Natural killer cell treated with Interleukin-12 subunit alpha and Interleukin-12 subunit beta and Interleukin-15 and Interleukin-18, amount 100 ng/mL, for 72 hours (primary cell): ENCODE measurements at regions not wholly inside any gene's neighbourhood (a gene's known extent, or its start where the extent isn't known, plus 50 kb on each side); places are given as distances from the start of the nearest gene placed in this dataset.

ENCODE experiments used
- ATAC-seq, 2 donors: fragments of 150-1000 bp; cut with Tn5 transposase in 1 of 2; sonication (Bioruptor Pico), chemical (Tn5 transposase) in 1 of 2; 2 replicates each; pipeline ENCODE4 v1.10.0; 2021
- DNase-seq: peaks from one replicate; pipeline ENCODE4 v3.0.0; 2022; ENCODE audit warnings: low spot score
- H3K27ac Mint-ChIP-seq, 2 donors: 1 replicate in 1 of 2; 2 replicates in 1 of 2; pipeline ENCODE4 v1.8.0; 2022; ENCODE audit warnings: mixed read lengths in 2 of 2, mild to moderate bottlenecking in 1 of 2, moderate library complexity in 1 of 2
- H3K27me3 Mint-ChIP-seq, 2 donors: 1 replicate in 1 of 2; 2 replicates in 1 of 2; pipeline ENCODE4 v1.8.0; 2022; ENCODE audit warnings: mixed read lengths in 2 of 2
- H3K36me3 Mint-ChIP-seq: one replicate; pipeline ENCODE4 v1.8.0; 2022; ENCODE audit warnings: mixed read lengths
- H3K4me1 Mint-ChIP-seq, 2 donors: 1 replicate in 1 of 2; 2 replicates in 1 of 2; pipeline ENCODE4 v1.8.0; 2022; ENCODE audit warnings: low read depth in 2 of 2, mixed read lengths in 2 of 2, mild to moderate bottlenecking in 1 of 2
- H3K4me3 Mint-ChIP-seq: one replicate; pipeline ENCODE4 v1.8.0; 2022; ENCODE audit warnings: mixed read lengths
- H3K9me3 Mint-ChIP-seq: 2 replicates; pipeline ENCODE4 v1.8.0; 2022; ENCODE audit warnings: mixed read lengths

- Mint-ChIP-seq H3K27me3 (peaks cover 0 to 7% of the 10 kb centered on the region in 2 donors), H3K9me3 (no peaks in the 10 kb centered on the region), H3K4me3 (peak overlapping the region; percentile 31), H3K36me3 (no peaks in the 10 kb centered on the region), H3K4me1 (peaks cover 10 to 14% of the 10 kb centered on the region in 2 donors), H3K27ac (no peak overlapping the region)
- DNase-seq = no peak
- ATAC-seq = peak in 1 of 2 donors; percentile 56
Measured at GRCh38 chr4:104868533-104868932, 278.1 kb upstream of the TET2 start.

- no peaks in the 10 kb centered on the region for H3K9me3 Mint-ChIP-seq
- peak in 1 of 2 donors; percentile 58 for ATAC-seq
- DNase-seq = no peak
- H3K36me3 Mint-ChIP-seq = no peaks in the 10 kb centered on the region
- H3K27ac Mint-ChIP-seq = no peak overlapping the region
- peaks cover 0 to 7% of the 10 kb centered on the region in 2 donors for H3K27me3 Mint-ChIP-seq
- peak overlapping the region; percentile 31 for H3K4me3 Mint-ChIP-seq
- peaks cover 10 to 14% of the 10 kb centered on the region in 2 donors for H3K4me1 Mint-ChIP-seq
Measured at GRCh38 chr4:104868958-104869357, 277.7 kb upstream of the TET2 start.

GRCh38 chr4:104869831-104870230, 276.8 kb upstream of the TET2 start:
- Mint-ChIP-seq H3K4me1 (peaks cover 10 to 14% of the 10 kb centered on the region in 2 donors), H3K4me3 (no peak overlapping the region), H3K36me3 (no peaks in the 10 kb centered on the region), H3K9me3 (no peaks in the 10 kb centered on the region), H3K27me3 (peaks cover 0 to 7% of the 10 kb centered on the region in 2 donors), H3K27ac (no peak overlapping the region)
- no peak for DNase-seq
- no peak for ATAC-seq

GRCh38 chr4:104870495-104871233, 276.0 kb upstream of the TET2 start:
- H3K36me3 Mint-ChIP-seq = no peaks in the 10 kb centered on the region
- no peak overlapping the region for H3K4me3 Mint-ChIP-seq
- DNase-seq (no peak), ATAC-seq (no peak)
- H3K27ac Mint-ChIP-seq = no peak overlapping the region
- no peaks in the 10 kb centered on the region for H3K9me3 Mint-ChIP-seq
- H3K4me1 Mint-ChIP-seq = peaks cover 10 to 14% of the 10 kb centered on the region in 2 donors
- peaks cover 0 to 7% of the 10 kb centered on the region in 2 donors for H3K27me3 Mint-ChIP-seq

GRCh38 chr4:104878936-104879335, 267.7 kb upstream of the TET2 start:
- H3K27ac Mint-ChIP-seq = peak overlapping the region in 1 of 2 donors; percentile 42

GRCh38 chr4:104879367-104879766, 267.3 kb upstream of the TET2 start:
- Mint-ChIP-seq H3K27me3 (no peaks in the 10 kb centered on the region), H3K4me1 (peaks cover 9 to 15% of the 10 kb centered on the region in 2 donors), H3K36me3 (no peaks in the 10 kb centered on the region), H3K9me3 (no peaks in the 10 kb centered on the region), H3K27ac (peak overlapping the region; percentile 42 to 47), H3K4me3 (peak overlapping the region; percentile 74)
- no peak for DNase-seq
- peak; percentile 52 to 56 for ATAC-seq

More at GRCh38 chr4:104878936-104879335, 267.7 kb upstream of the TET2 start:
- Mint-ChIP-seq H3K4me3 (peak overlapping the region; percentile 8), H3K4me1 (peaks cover 9 to 15% of the 10 kb centered on the region in 2 donors), H3K36me3 (no peaks in the 10 kb centered on the region), H3K9me3 (no peaks in the 10 kb centered on the region), H3K27me3 (no peaks in the 10 kb centered on the region)
- no peak for DNase-seq
- no peak for ATAC-seq

- Mint-ChIP-seq H3K36me3 (no peaks in the 10 kb centered on the region), H3K4me1 (peaks cover 9 to 15% of the 10 kb centered on the region in 2 donors), H3K27me3 (peaks cover 0 to 3% of the 10 kb centered on the region in 2 donors), H3K9me3 (no peaks in the 10 kb centered on the region), H3K27ac (peak overlapping the region; percentile 42 to 47), H3K4me3 (peak overlapping the region; percentile 74)
- no peak for DNase-seq
- ATAC-seq = no peak
Measured at GRCh38 chr4:104879854-104880253, 266.8 kb upstream of the TET2 start.

- Mint-ChIP-seq H3K4me3 (no peak overlapping the region), H3K27ac (peak overlapping the region in 1 of 2 donors; percentile 39), H3K4me1 (peaks cover 9 to 15% of the 10 kb centered on the region in 2 donors), H3K9me3 (no peaks in the 10 kb centered on the region), H3K36me3 (no peaks in the 10 kb centered on the region), H3K27me3 (peaks cover 0 to 3% of the 10 kb centered on the region in 2 donors)
- DNase-seq = no peak
- no peak for ATAC-seq
Measured at GRCh38 chr4:104881136-104881886, 265.4 kb upstream of the TET2 start.

- ATAC-seq (no peak), DNase-seq (no peak)
- peaks cover 20 to 38% of the 10 kb centered on the region in 2 donors for H3K4me1 Mint-ChIP-seq
- H3K9me3 Mint-ChIP-seq = no peaks in the 10 kb centered on the region
- no peak overlapping the region for H3K4me3 Mint-ChIP-seq
- H3K36me3 Mint-ChIP-seq = peaks cover 10% of the 10 kb centered on the region
- peak overlapping the region in 1 of 2 donors; percentile 21 for H3K27ac Mint-ChIP-seq
- no peaks in the 10 kb centered on the region for H3K27me3 Mint-ChIP-seq
Measured at GRCh38 chr4:104890598-104891275, 255.9 kb upstream of the TET2 start.

- ATAC-seq (peak; percentile 90 to 94), DNase-seq (no peak)
- peak overlapping the region; percentile 36 to 85 for H3K27ac Mint-ChIP-seq
- H3K4me1 Mint-ChIP-seq = peaks cover 61% of the 10 kb centered on the region in 2 donors
- H3K27me3 Mint-ChIP-seq = no peaks in the 10 kb centered on the region
- peak overlapping the region; percentile 41 for H3K4me3 Mint-ChIP-seq
- peaks cover 7% of the 10 kb centered on the region for H3K9me3 Mint-ChIP-seq
- H3K36me3 Mint-ChIP-seq = peaks cover 18% of the 10 kb centered on the region
Measured at GRCh38 chr4:104896660-104897645, 249.7 kb upstream of the TET2 start.

- ATAC-seq = no peak
- Mint-ChIP-seq H3K9me3 (peaks cover 7% of the 10 kb centered on the region), H3K4me3 (no peak overlapping the region), H3K36me3 (peaks cover 10% of the 10 kb centered on the region), H3K27me3 (no peaks in the 10 kb centered on the region), H3K4me1 (peaks cover 53 to 71% of the 10 kb centered on the region in 2 donors), H3K27ac (peak overlapping the region in 1 of 2 donors; percentile 58)
- DNase-seq = no peak
Measured at GRCh38 chr4:104899863-104900262, 246.8 kb upstream of the TET2 start.

GRCh38 chr4:104901438-104901837, 245.2 kb upstream of the TET2 start:
- ATAC-seq = no peak
- H3K4me3 Mint-ChIP-seq = no peak overlapping the region
- peaks cover 38 to 57% of the 10 kb centered on the region in 2 donors for H3K4me1 Mint-ChIP-seq
- H3K27ac Mint-ChIP-seq = peak overlapping the region; percentile 17 to 76
- no peak for DNase-seq
- peaks cover 7% of the 10 kb centered on the region for H3K9me3 Mint-ChIP-seq
- H3K36me3 Mint-ChIP-seq = peaks cover 10% of the 10 kb centered on the region
- H3K27me3 Mint-ChIP-seq = no peaks in the 10 kb centered on the region
